ENCODE measurements at regions not wholly inside any gene's neighbourhood (a gene's known extent, or its start where the extent isn't known, plus 50 kb on each side); places are given as distances from the start of the nearest gene placed in this dataset.

GRCh38 chr22:40108396-40108795, 69.3 kb upstream of the TNRC6B start:
- TF ChIP-seq, protein P1, sequence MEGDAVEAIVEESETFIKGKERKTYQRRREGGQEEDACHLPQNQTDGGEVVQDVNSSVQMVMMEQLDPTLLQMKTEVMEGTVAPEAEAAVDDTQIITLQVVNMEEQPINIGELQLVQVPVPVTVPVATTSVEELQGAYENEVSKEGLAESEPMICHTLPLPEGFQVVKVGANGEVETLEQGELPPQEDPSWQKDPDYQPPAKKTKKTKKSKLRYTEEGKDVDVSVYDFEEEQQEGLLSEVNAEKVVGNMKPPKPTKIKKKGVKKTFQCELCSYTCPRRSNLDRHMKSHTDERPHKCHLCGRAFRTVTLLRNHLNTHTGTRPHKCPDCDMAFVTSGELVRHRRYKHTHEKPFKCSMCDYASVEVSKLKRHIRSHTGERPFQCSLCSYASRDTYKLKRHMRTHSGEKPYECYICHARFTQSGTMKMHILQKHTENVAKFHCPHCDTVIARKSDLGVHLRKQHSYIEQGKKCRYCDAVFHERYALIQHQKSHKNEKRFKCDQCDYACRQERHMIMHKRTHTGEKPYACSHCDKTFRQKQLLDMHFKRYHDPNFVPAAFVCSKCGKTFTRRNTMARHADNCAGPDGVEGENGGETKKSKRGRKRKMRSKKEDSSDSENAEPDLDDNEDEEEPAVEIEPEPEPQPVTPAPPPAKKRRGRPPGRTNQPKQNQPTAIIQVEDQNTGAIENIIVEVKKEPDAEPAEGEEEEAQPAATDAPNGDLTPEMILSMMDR (IDR thresholded peaks at IDR 0.05; ENCODE audit: low read depth, low read length, missing input control) = no peak
- TF ChIP-seq, protein P2, sequence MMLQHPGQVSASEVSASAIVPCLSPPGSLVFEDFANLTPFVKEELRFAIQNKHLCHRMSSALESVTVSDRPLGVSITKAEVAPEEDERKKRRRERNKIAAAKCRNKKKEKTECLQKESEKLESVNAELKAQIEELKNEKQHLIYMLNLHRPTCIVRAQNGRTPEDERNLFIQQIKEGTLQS (IDR thresholded peaks at IDR 0.05) = no peak
- TF ChIP-seq REST (IDR thresholded peaks at IDR 0.05) = no peak
- TF ChIP-seq RAD21 (IDR thresholded peaks at IDR 0.05) = no peak

Measured in liver (tissue), 3 donors.